ENCODE measurements at regions not wholly inside any gene's neighbourhood (a gene's known extent, or its start where the extent isn't known, plus 50 kb on each side); places are given as distances from the start of the nearest gene placed in this dataset.

DNA sequence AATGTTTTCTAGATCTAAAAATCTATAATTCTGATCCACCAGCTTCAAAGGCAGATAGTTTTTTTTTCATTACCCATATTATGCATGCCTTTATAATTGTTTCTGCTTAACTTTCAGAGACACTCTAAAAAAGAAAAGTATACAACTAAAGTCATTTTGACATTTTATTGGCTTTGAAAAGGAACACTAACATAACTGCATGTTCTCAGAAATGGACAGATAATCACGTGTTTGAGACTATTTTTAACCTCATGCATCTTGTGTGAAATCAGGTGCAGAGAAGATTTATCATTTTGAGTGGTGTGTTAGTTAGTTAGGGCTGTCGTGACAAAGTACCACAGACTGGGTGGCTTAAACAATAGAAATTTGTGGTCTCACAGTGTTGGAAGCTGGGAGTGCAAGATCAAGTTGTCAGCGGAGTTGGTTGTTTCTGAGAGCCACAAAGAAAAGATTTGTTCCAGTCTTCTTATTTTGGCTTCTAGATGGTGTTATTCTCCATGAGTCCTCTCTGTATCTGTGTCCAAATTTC lies 841.4 kb upstream of the LRATD1 start:
- Histone ChIP-seq H2AFZ (ENCODE audit: low read depth, low read length, severe bottlenecking) (no peak overlapping the region), H3K9me2 (replicated peaks; ENCODE audit: insufficient read depth, low read length) (no peaks in the 10 kb centered on the region), H4K20me1 (ENCODE audit: low read depth, low read length) (no peaks in the 10 kb centered on the region), H3K36me3 (ENCODE audit: low read length) (no peaks in the 10 kb centered on the region), H3F3A (ENCODE audit: insufficient read depth) (no peaks in the 10 kb centered on the region), H3K9me3 (ENCODE audit: insufficient read depth, low read length) (no peaks in the 10 kb centered on the region), H3K79me2 (ENCODE audit: insufficient read depth, low read length) (no peaks in the 10 kb centered on the region), H3K9ac (ENCODE audit: low read length) (no peak overlapping the region), H3K27ac (ENCODE audit: low read depth, low read length) (no peak overlapping the region), H3K4me3 (ENCODE audit: insufficient read depth, low read length, poor library complexity, severe bottlenecking) (no peak overlapping the region), H3K27me3 (ENCODE audit: low read length) (no peaks in the 10 kb centered on the region), H3K4me2 (ENCODE audit: low read depth, low read length, poor library complexity, severe bottlenecking) (no peak overlapping the region)
- no peak for TF ChIP-seq EZH2phosphoT487 (conservative IDR thresholded peaks at IDR 0.05; ENCODE audit: low read length)
- TF ChIP-seq, protein P1, sequence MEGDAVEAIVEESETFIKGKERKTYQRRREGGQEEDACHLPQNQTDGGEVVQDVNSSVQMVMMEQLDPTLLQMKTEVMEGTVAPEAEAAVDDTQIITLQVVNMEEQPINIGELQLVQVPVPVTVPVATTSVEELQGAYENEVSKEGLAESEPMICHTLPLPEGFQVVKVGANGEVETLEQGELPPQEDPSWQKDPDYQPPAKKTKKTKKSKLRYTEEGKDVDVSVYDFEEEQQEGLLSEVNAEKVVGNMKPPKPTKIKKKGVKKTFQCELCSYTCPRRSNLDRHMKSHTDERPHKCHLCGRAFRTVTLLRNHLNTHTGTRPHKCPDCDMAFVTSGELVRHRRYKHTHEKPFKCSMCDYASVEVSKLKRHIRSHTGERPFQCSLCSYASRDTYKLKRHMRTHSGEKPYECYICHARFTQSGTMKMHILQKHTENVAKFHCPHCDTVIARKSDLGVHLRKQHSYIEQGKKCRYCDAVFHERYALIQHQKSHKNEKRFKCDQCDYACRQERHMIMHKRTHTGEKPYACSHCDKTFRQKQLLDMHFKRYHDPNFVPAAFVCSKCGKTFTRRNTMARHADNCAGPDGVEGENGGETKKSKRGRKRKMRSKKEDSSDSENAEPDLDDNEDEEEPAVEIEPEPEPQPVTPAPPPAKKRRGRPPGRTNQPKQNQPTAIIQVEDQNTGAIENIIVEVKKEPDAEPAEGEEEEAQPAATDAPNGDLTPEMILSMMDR (IDR thresholded peaks at IDR 0.05; ENCODE audit: insufficient read depth, low read length, poor library complexity, severe bottlenecking) = no peak

DNA sequence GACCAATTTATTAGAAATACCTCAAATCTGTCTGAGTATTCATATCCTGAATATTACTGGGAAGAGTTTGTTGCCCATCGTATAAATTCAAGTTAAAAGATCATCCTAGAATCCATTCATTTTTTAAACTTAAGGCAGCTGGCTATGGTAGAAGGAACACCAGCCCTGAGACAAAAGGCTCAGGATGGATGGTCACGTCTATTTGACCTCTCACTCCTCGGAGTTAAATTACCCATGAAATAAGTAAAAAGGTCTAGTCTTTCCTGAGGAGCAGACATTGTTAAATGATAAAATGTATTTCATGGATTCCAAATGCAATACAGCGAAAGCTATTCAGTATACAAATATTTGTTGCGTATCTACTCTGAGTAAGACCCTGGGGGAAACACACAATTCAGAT lies 826.0 kb upstream of the LRATD1 start:
- TF ChIP-seq EZH2phosphoT487 (conservative IDR thresholded peaks at IDR 0.05; ENCODE audit: low read length) = no peak
- no peaks in the 10 kb centered on the region for H3F3A ChIP-seq (ENCODE audit: insufficient read depth)
- no peak overlapping the region for H2AFZ ChIP-seq (ENCODE audit: low read depth, low read length, severe bottlenecking)
- H3K4me2 ChIP-seq (ENCODE audit: low read depth, low read length, poor library complexity, severe bottlenecking) = no peak overlapping the region
- H3K79me2 ChIP-seq (ENCODE audit: insufficient read depth, low read length) = no peaks in the 10 kb centered on the region
- H3K4me3 ChIP-seq (ENCODE audit: insufficient read depth, low read length, poor library complexity, severe bottlenecking) = no peak overlapping the region
- no peaks in the 10 kb centered on the region for H3K27me3 ChIP-seq (ENCODE audit: low read length)
- no peaks in the 10 kb centered on the region for H4K20me1 ChIP-seq (ENCODE audit: low read depth, low read length)
- H3K9ac ChIP-seq (ENCODE audit: low read length) = no peak overlapping the region
- H3K9me3 ChIP-seq (ENCODE audit: insufficient read depth, low read length) = no peaks in the 10 kb centered on the region
- H3K27ac ChIP-seq (ENCODE audit: low read depth, low read length) = no peak overlapping the region
- H3K36me3 ChIP-seq (ENCODE audit: low read length) = no peaks in the 10 kb centered on the region
- H3K9me2 ChIP-seq (replicated peaks; ENCODE audit: insufficient read depth, low read length) = no peaks in the 10 kb centered on the region

DNA sequence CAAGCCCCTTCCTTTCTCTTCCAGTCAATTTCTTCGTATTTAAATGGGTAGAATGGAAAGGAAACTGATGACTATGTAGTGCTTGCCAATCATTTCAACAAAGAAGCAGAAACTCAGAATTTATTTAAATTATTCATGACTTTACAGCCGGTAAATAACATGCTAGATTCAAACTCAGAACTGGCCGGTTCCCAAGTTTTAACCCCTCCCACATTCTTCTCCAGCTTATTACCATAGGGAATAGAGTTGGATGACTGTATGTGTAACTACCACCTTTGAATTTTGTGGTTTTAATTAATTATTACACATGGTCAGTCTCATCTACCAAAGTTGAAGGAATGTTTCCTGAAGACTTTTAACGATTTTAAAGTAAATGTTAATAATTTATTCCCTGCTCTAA lies 819.3 kb upstream of the LRATD1 start:
- Histone ChIP-seq H3K4me3 (ENCODE audit: insufficient read depth, low read length, poor library complexity, severe bottlenecking) (no peak overlapping the region), H3F3A (ENCODE audit: insufficient read depth) (no peaks in the 10 kb centered on the region), H3K9me2 (replicated peaks; ENCODE audit: insufficient read depth, low read length) (no peaks in the 10 kb centered on the region), H3K9me3 (ENCODE audit: insufficient read depth, low read length) (no peaks in the 10 kb centered on the region), H3K4me2 (ENCODE audit: low read depth, low read length, poor library complexity, severe bottlenecking) (no peak overlapping the region), H3K27ac (ENCODE audit: low read depth, low read length) (no peak overlapping the region), H3K9ac (ENCODE audit: low read length) (no peak overlapping the region), H3K27me3 (ENCODE audit: low read length) (no peaks in the 10 kb centered on the region), H2AFZ (ENCODE audit: low read depth, low read length, severe bottlenecking) (no peak overlapping the region), H3K36me3 (ENCODE audit: low read length) (no peaks in the 10 kb centered on the region), H3K79me2 (ENCODE audit: insufficient read depth, low read length) (no peaks in the 10 kb centered on the region), H4K20me1 (ENCODE audit: low read depth, low read length) (no peaks in the 10 kb centered on the region)
- TF ChIP-seq, protein P1 (IDR thresholded peaks at IDR 0.05; ENCODE audit: insufficient read depth, low read length, poor library complexity, severe bottlenecking) = no peak
- TF ChIP-seq EZH2phosphoT487 (conservative IDR thresholded peaks at IDR 0.05; ENCODE audit: low read length) = no peak

DNA sequence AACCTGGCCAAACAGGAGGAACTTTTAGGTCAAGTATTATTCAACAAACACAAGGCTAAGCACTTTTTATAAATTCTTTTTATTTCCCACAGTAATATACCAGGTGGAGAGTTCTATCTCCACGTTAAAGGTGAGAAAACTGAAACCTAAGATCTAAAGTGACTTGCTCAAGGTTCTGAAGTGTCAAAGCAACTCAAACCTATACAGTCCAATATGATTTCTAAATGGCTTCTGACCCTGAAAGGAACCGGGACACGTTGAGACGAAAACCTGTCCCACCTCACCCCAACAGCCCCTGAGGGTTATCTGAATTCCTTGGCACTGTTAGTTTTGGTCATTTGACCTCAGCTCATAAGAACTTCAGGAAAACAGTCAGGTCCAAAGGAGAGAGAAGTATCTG lies 814.5 kb upstream of the LRATD1 start:
- H3K9me2 ChIP-seq (replicated peaks; ENCODE audit: insufficient read depth, low read length) = no peaks in the 10 kb centered on the region
- no peak overlapping the region for H3K27ac ChIP-seq (ENCODE audit: low read depth, low read length)
- no peak overlapping the region for H3K9ac ChIP-seq (ENCODE audit: low read length)
- TF ChIP-seq, protein P1 (IDR thresholded peaks at IDR 0.05; ENCODE audit: insufficient read depth, low read length, poor library complexity, severe bottlenecking) = no peak
- no peak for TF ChIP-seq EZH2phosphoT487 (conservative IDR thresholded peaks at IDR 0.05; ENCODE audit: low read length)
- H3K79me2 ChIP-seq (ENCODE audit: insufficient read depth, low read length) = no peaks in the 10 kb centered on the region
- no peaks in the 10 kb centered on the region for H4K20me1 ChIP-seq (ENCODE audit: low read depth, low read length)
- no peaks in the 10 kb centered on the region for H3K27me3 ChIP-seq (ENCODE audit: low read length)
- H3K36me3 ChIP-seq (ENCODE audit: low read length) = no peaks in the 10 kb centered on the region
- no peak overlapping the region for H3K4me2 ChIP-seq (ENCODE audit: low read depth, low read length, poor library complexity, severe bottlenecking)
- H2AFZ ChIP-seq (ENCODE audit: low read depth, low read length, severe bottlenecking) = no peak overlapping the region
- no peak overlapping the region for H3K4me3 ChIP-seq (ENCODE audit: insufficient read depth, low read length, poor library complexity, severe bottlenecking)
- no peaks in the 10 kb centered on the region for H3F3A ChIP-seq (ENCODE audit: insufficient read depth)
- H3K9me3 ChIP-seq (ENCODE audit: insufficient read depth, low read length) = no peaks in the 10 kb centered on the region
